Activated naive CD4-positive, alpha-beta T cell treated with anti-CD3 and anti-CD28 coated beads, Interleukin-2, amount 50 U/mL, for 72 hours (primary cell): ENCODE measurements at regions not wholly inside any gene's neighbourhood (a gene's known extent, or its start where the extent isn't known, plus 50 kb on each side); places are given as distances from the start of the nearest gene placed in this dataset.

Experiments used
- ATAC-seq, 2 donors: fragments of 150-1000 bp; cut with Tn5 transposase; 2 replicates each; pipeline ENCODE4 v1.10.0; 2021; ENCODE audit warnings: mild to moderate bottlenecking in 2 of 2, moderate library complexity in 2 of 2
- DNase-seq, 2 donors: peaks; one replicate each; pipeline ENCODE4 v3.0.0; 2021 to 2022; ENCODE audit warnings: low spot score in 2 of 2
- H3K27ac Mint-ChIP-seq, 2 donors: one replicate each; pipeline ENCODE4 v1.8.0; 2022; ENCODE audit warnings: mild to moderate bottlenecking in 2 of 2, mixed read lengths in 2 of 2
- H3K36me3 Mint-ChIP-seq, 2 donors: one replicate each; pipeline ENCODE4 v1.8.0; 2022; ENCODE audit warnings: mixed read lengths in 2 of 2
- H3K9me3 Mint-ChIP-seq, 2 donors: one replicate each; pipeline ENCODE4 v1.8.0; 2022; ENCODE audit warnings: mixed read lengths in 2 of 2

DNA sequence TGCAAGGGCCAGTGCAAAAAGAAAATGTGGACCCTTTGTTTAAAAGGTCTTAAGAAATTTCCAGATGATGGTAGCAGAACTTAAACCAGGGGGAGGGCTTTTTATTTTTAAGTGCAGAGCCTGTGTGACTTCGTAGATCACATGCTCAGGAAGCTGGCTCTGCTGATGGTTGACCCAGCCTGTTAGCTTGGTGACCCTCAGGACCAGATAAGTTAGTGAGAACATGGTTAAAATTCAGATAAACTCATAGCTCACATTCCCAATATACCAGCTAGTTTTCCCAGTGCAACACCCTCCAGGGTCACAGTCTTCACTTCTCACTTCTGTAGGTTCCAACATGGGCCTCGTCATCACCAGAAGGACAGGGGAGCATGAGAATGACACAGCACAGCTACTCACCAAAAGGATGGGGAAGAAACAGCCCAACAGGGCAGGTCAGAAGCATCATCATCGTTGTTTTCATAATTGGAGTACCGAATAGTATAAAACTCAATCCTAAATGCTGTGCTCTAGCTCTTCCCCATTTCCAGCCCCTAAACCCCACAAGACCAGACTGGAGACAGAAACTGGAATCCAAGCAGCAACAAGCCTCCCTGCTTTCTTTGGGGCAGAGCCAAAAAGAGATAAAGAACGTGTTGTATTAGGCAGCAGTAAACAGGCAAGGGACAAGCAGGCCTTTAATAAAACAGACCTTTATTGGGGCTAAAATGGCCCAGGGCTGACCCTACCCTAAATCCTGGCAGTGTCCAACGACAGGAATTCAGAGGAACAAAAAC lies 102.2 kb upstream of the ANKRD1 start:
- Mint-ChIP-seq H3K9me3 (peaks cover 5% of the 10 kb centered on the region in 2 donors), H3K36me3 (peaks cover 5% of the 10 kb centered on the region in 2 donors), H3K27ac (no peak overlapping the region)
- no peak for ATAC-seq
- DNase-seq: no peak

DNA sequence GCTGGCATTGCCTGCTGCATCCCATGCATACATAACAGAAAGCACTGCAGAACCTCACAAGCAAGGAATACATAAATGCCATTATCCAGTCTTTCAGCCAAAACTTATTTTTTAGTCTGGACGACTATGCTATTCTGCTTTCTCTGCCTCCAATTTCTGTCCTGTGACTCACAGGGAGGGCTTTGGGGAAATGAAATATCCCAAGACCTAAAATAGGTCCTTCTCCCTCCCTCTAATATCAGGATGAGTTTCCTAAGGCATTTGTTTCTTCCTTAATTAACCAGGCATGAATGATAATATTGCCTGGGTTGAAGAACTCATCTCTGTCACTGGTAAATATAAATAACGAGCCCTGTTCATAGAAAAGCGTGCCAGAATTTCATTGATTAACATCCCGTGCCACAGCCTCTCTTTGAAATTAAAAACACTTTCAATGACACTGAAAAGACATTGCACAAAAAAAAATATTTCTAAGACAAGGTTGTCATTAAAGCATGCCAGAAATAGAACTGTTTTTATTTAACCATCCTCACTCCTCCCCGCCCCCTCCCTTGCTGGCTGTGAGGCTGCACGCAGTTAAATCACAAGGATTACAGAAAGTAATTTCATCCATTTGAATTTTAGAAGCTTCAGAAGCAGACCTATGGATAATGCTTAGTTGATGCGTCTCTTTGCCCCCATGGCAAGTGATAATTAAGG lies 103.0 kb upstream of the ANKRD1 start:
- Mint-ChIP-seq H3K9me3 (peaks cover 5% of the 10 kb centered on the region in 2 donors), H3K36me3 (peaks cover 5% of the 10 kb centered on the region in 2 donors), H3K27ac (no peak overlapping the region)
- DNase-seq (no peak), ATAC-seq (no peak)

DNA sequence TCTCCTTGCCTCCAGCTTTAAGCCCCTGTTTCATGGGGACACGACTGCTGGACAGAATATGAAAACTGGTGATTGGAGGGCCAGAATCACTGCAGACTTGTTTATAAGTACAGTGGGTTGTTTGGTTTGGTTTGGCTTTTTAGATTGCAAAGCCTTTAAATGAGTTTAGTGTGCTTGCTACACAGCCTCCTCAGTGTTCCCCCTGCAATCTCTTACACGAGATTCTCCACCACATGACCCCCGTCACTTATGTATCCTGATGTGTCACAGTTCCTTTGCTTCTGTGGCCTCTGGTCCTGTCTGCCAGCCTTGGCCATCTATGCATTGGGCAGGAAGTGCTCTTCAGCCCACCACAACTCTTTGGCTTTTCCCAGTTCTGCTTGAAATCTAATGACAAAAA lies 103.7 kb upstream of the ANKRD1 start:
- peaks cover 5% of the 10 kb centered on the region in 2 donors for H3K36me3 Mint-ChIP-seq
- H3K27ac Mint-ChIP-seq: no peak overlapping the region
- peaks cover 5% of the 10 kb centered on the region in 2 donors for H3K9me3 Mint-ChIP-seq

DNA sequence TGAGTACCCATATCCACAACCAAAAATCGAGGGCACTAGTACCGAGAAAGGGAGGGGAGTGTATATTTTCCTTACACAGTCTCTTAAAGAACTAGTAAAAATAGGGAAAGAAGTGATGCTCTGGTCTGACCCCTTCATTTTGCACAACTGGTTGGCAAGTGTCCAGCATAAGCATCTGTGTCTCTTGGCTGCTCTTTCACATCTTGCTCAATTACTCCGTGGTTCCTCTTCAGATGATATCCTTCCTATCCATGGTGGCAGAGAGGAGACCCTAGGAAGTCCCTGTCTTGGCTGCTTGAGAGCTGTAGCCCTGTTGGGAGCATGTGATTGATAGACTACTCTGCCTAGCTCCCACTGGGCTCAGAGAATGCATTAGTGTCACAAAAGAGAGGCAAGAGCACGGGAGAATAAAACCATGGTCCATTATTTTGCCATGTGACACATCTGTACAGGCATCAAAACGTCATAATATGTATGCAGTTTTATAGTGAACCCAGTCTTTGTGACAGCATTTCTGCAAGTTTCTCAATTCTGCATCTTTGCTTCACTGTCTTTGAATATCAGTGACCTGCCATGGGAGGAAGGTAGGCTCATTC lies 111.8 kb upstream of the ANKRD1 start:
- Mint-ChIP-seq H3K27ac (no peak overlapping the region), H3K36me3 (peaks cover 4 to 6% of the 10 kb centered on the region in 2 donors), H3K9me3 (peaks cover 4 to 5% of the 10 kb centered on the region in 2 donors)
- DNase-seq (no peak), ATAC-seq (no peak)

More for the DNA sequence above, 103.7 kb upstream of the ANKRD1 start:
- DNase-seq (no peak), ATAC-seq (no peak)

DNA sequence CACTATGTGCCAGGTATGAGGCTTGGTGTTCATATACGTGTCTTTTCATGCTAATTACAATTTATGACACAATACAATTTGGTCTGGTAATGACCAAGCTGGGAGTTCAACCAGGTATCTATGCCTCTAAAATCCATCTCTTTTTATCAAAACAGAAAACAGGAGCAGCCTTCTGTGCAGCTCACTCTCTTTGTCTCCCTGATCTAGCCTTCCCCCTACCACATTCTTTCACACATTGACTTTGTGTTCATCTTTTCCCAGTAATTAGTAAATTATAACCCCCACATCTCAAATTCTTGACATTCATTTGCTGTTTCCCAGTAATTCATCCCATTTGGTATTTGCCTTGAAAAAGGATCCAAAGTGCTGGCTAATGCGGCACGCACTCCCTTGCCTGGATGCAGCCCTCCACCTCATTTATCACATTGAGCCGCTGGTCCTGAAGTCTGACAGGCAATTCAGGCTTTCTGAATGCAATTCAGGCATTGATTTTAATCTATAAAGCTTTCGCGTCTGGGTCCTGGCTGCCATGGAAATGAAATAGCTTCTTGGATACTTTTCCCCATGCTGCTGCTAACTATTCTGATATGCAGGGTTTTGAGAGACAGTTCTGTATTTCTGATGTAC lies 112.5 kb upstream of the ANKRD1 start:
- peaks cover 4 to 6% of the 10 kb centered on the region in 2 donors for H3K36me3 Mint-ChIP-seq
- ATAC-seq (no peak), DNase-seq (no peak)
- H3K27ac Mint-ChIP-seq: peak overlapping the region in 1 of 2 donors; percentile 72
- H3K9me3 Mint-ChIP-seq: peaks cover 4 to 5% of the 10 kb centered on the region in 2 donors

DNA sequence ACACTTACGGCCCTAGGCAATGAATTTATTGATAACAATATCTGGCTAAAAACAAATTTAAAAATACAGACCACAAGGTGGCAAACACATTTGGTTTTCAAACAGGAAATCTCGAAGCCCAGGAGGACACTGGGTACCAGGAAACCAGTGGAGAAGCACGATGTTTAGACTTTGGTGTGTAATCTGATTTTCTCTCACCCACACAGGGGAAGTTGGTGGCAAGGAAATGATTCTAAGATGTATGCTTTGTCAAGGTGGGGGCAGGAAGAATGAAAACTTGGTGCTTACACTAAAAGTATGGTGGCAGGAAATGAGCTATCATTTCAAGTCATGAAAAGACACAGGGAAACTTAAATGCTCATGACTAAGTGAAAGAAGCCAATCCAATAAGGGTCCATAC lies 113.2 kb upstream of the ANKRD1 start:
- H3K36me3 Mint-ChIP-seq: peaks cover 4 to 6% of the 10 kb centered on the region in 2 donors

DNA sequence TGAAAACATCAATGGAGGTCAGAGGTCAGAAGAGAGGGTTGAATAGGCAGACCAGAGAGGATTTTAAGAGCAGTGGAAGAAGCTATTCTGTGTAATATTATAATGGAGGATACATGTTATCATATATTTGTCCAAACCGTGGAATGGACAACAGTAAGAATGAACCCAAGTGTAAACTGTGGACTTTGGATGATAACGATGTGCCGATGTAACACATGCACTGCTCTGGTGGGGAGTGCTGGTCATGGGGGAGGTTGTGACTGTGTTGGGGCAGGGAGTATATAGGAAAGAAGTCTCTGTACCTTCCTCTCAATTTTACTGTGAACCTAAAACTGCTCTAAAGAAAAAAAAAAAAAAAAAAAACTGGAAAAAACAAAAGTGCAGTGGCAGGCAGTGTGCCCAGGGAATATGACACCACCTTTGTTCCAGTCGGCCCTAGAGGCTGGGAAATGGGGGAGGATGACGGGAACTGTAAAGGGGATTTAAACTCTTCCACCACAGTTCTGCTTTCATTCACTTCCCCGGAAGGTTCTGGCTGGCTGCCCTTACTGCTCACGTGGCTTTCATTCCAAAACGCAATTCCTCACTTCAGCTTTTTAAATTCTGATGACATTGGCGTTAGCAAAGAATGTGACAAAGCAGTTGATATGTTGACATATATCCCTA lies 113.7 kb upstream of the ANKRD1 start:
- peak overlapping the region; percentile 3 to 72 for H3K27ac Mint-ChIP-seq
- DNase-seq (no peak), ATAC-seq (peak in 1 of 2 donors; percentile 16)
- peaks cover 4 to 6% of the 10 kb centered on the region in 2 donors for H3K36me3 Mint-ChIP-seq
- peaks cover 4 to 5% of the 10 kb centered on the region in 2 donors for H3K9me3 Mint-ChIP-seq

More for the DNA sequence above, 113.2 kb upstream of the ANKRD1 start:
- Mint-ChIP-seq H3K27ac (peak overlapping the region; percentile 3 to 72), H3K9me3 (peaks cover 4 to 5% of the 10 kb centered on the region in 2 donors)
- DNase-seq (no peak), ATAC-seq (peak; percentile 74 to 75)

DNA sequence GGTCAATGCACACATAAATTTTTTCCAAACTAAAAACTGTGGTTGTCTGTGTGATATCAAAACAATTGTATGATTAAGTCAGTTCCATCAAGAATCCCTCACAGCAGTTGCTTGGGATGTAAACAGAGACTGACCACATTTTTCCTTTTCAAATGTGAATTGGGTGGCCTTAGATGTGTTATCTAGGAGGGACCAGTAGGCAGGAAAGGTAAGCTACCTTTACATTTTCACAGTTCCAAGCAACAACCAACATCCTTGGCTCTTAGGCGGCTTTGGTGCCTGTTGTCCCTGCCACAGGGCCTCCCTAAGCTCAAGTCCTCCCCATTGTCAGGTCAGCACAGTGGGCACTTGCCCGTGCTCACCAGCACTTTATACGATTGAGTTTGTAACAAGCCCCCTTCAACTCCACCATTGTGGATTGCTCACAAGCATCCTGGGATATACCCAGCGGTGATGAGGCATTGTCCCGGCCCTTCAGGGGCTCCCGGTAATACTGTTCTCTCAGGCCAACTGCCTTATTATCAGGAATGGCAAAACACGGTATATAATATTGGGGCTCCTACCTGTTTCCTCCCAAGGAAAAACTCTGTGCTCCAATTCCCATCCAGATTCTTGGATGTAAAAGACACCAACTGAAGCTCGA lies 114.9 kb upstream of the ANKRD1 start:
- peaks cover 4 to 5% of the 10 kb centered on the region in 2 donors for H3K9me3 Mint-ChIP-seq
- H3K36me3 Mint-ChIP-seq: peaks cover 4 to 6% of the 10 kb centered on the region in 2 donors
- DNase-seq (no peak), ATAC-seq (no peak)
- no peak overlapping the region for H3K27ac Mint-ChIP-seq

DNA sequence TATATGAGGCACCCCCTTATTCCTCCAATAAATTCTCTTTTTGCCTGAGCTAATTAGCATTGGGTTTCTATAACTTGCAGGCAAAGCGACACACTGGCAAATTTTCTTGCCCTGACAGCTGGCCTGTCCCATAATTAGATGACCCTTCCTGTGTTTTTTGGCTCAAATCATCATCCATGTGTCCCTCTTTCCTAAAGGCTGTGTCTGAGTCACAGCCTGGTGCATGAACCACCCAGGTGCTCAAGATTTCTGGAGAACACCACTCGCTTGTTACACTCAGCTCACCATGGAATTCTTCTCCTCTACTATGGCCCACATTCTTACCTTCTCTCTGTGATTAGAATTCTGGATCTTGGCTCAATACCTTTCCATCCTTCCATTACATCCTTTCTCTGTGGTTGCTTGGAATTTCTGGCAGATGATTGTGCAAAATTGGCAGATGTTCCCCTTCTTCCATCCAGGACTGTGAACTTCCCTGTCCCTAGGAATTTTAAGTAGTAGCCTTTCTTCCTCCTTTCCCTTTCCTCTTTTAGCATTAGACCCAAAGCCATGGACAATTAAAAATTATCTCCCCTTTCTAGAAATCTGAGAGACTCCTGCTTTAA lies 116.0 kb upstream of the ANKRD1 start:
- ATAC-seq (no peak), DNase-seq (no peak)
- H3K36me3 Mint-ChIP-seq: peaks cover 4 to 6% of the 10 kb centered on the region in 2 donors
- H3K9me3 Mint-ChIP-seq: peaks cover 4 to 5% of the 10 kb centered on the region in 2 donors
- peak overlapping the region in 1 of 2 donors; percentile 44 for H3K27ac Mint-ChIP-seq

DNA sequence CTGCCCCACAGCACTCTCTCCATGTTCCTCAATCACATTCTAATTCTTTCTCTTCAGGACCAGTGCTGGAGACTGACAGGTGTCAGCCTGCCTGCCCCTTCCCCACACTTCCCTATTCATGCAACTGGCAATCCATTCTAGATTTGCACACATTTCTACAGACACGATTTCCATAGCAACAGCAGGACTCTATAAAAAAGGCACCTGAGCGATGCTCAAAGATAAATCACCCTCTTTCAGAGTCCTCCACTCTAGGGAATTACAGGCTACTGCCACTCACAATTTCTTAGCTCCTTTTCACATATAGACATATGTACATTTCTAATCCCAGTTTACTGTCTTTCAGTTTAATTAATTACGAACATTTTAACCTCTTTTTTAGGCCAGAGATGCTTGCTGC lies 118.1 kb upstream of the ANKRD1 start:
- peaks cover 4 to 6% of the 10 kb centered on the region in 2 donors for H3K36me3 Mint-ChIP-seq
- ATAC-seq: no peak
- H3K9me3 Mint-ChIP-seq: peaks cover 4 to 5% of the 10 kb centered on the region in 2 donors

DNA sequence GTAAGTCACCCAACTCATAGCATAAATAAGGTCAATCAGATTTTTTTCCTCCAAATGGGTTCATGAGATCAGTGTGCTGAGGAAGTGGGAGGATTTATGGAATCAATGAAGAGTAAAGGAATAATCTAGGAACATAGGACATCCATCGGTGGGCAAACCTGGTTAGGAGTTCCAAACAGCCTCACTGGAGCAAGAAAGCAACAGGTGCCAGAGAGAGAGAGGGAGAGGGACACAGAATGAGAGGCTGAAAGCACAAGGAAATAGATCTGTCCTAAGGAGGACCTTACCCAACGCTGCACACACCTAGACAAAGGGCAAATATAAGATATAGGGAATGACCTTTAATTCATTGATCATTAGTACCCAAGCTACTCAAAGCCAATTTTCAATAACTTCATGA lies 119.5 kb upstream of the ANKRD1 start:
- DNase-seq (no peak), ATAC-seq (no peak)
- no peaks in the 10 kb centered on the region for H3K36me3 Mint-ChIP-seq
- H3K27ac Mint-ChIP-seq: no peak overlapping the region
- H3K9me3 Mint-ChIP-seq: no peaks in the 10 kb centered on the region

More for the DNA sequence above, 118.1 kb upstream of the ANKRD1 start:
- no peak overlapping the region for H3K27ac Mint-ChIP-seq
- no peak for DNase-seq

DNA sequence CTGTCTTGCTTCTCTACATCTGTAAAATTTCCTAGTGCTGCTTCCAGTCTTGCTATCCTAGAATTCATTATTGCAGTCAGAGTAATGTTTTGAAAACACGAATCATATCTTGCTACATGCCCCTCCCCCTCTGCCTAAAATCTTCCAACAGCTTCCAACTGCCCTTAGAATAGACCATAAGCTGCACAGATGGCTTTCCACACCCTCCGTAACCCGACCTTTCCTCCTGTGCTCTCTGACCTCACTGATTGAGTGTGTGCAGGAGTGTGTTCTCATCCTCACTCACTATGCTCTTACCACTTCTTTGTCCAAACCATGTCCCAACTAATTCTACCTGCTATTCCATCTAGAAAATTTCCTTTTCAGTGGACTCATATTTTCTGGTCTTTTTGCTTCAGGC lies 121.2 kb upstream of the ANKRD1 start:
- no peak overlapping the region for H3K27ac Mint-ChIP-seq
- ATAC-seq (no peak), DNase-seq (no peak)
- H3K36me3 Mint-ChIP-seq: no peaks in the 10 kb centered on the region
- H3K9me3 Mint-ChIP-seq: no peaks in the 10 kb centered on the region

DNA sequence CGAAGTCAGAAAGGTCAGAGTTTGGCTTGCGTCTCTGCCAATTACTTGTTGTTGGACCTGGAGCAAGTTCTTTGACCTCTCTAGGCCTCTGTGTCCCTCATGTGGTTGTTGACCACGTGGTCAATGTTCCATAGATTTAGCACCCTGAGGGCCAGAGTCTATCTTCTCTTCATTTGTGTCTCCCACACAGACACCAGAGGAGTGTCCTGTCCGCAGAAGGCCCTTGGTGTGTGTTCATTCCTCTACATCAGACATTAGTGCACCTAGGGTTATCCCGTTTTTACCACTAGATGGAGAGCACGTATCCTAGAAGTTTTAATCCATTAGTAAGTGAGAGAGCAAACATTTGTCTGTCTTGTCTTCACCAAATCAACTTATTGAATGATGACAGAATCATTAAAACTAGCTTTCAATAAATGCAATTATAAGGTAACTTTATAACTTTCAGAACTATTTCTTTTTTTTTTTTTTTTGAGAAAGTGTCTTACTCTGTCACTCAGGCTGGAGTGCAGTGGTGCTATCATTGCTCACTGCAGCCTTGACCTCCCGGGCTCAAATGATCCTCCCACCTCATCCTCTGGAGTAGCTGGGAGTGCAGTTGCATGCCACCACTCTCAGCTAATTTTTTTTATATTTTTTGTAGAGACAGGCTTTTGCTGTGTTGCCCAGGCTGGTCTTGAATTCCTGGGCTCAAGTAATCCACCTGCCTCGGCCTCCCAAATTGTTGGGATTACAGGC lies 122.5 kb upstream of the ANKRD1 start:
- ATAC-seq (no peak), DNase-seq (no peak)
- no peaks in the 10 kb centered on the region for H3K36me3 Mint-ChIP-seq
- no peaks in the 10 kb centered on the region for H3K9me3 Mint-ChIP-seq
- H3K27ac Mint-ChIP-seq: no peak overlapping the region

DNA sequence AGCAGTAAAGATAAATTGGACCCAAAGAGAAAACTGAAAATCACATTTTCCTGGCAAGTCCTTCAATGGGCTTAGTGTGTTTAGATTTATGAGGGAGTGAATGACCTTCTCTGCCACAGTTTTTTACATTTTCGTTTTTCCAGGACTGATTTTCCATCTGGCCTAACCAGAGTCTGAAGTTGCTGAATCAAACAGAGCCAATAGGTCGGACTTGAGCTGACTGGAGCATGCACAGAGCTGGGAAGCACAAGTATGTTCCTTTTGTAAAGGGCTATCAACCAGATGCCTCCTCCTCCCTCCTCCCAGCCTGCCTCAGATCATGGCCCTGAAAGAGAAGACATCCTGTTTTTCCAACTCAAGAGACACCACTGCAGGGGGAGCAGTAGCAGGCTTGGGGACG lies 126.0 kb upstream of the ANKRD1 start:
- DNase-seq: no peak
- no peaks in the 10 kb centered on the region for H3K9me3 Mint-ChIP-seq
- no peak for ATAC-seq
- no peaks in the 10 kb centered on the region for H3K36me3 Mint-ChIP-seq
- no peak overlapping the region for H3K27ac Mint-ChIP-seq

DNA sequence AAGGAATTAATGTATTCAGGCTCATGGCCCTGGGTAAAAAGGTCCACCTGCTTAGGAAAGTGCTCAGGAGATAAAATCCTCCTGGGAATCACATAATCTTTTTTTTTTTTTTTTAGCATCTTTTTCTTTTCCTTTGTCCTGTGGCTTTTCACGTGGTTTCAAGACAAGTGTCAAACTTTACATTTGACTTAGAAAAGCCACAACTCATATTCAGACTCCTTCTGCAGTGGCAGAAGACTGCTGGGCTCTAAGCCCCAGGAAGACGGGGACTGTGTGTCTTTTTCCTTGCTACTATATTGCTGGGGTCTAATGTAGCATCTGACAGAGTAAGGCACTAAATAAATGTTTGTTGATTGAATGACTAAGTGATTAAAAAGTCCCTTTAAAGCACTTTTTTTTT lies 127.5 kb upstream of the ANKRD1 start:
- H3K9me3 Mint-ChIP-seq: no peaks in the 10 kb centered on the region
- no peak for ATAC-seq
- no peaks in the 10 kb centered on the region for H3K36me3 Mint-ChIP-seq
- DNase-seq: no peak
- no peak overlapping the region for H3K27ac Mint-ChIP-seq
